HG02943 (cell line): ENCODE measurements at regions not wholly inside any gene's neighbourhood (a gene's known extent, or its start where the extent isn't known, plus 50 kb on each side); places are given as distances from the start of the nearest gene placed in this dataset.

Experiments used
- ATAC-seq: cut with Tn5 transposase; IDR thresholded peaks from one replicate; pipeline ENCODE4 v1.9.1; 2021; ENCODE audit warnings: mild to moderate bottlenecking, low read depth, moderate library complexity; ENCODE audit not compliant: unreplicated experiment

DNA sequence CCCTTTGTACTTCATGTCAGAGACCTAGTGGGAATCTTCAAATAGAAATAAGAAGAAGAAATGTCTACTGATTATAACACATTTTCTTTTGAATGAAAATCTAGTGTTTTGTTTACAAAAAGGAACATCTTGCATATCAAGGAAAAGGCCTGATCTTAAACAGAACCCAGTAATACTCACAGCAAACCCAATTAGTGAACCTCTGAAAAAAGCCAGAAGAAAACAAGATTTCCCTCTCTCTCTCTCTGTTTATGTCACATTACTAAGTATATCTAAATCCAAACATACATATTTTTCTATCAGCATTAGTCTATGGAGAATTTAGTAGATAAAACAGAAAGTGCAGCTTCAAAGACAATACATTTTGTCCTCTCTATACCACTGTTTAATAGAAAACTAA, 457.9 kb downstream of the NR2F1-AS1 start:
- no peak for ATAC-seq

DNA sequence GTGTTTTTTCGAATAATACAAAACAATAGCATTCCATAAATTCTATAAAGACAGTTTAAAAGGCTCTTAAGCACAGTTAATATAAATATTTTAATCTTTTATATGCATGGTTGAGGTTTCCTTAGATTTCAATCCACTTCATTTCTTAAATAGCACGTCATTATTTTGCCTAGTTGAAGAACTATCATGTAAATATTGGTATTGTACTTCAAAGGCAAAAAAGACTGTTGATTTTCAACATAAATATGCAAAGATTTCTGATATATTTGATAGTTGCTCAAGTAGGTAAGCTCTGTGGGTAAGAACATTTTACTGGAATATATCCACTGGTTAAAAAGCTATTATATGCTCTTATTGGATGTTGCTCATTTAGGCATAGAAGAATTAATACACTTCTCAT, 458.6 kb downstream of the NR2F1-AS1 start:
- ATAC-seq, result no peak

DNA sequence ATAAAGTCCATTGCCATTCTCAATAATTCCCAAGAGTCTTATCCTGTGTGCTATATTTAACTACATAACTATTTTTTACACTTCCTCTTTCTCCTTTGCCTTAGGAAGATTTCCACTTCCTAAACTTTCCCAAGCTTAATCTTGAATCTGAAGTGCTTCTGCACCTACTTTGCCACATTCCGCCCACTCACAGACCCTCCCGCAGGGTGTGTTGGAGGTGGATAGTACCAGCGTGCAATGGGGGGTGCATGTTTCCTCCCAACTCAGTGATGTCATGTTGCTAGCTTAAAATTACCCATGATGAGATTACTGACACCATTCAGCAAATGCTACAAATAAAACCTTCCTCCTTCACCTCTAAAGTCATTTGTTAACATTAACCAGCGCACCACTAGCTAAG, 460.2 kb downstream of the NR2F1-AS1 start:
- no peak for ATAC-seq

DNA sequence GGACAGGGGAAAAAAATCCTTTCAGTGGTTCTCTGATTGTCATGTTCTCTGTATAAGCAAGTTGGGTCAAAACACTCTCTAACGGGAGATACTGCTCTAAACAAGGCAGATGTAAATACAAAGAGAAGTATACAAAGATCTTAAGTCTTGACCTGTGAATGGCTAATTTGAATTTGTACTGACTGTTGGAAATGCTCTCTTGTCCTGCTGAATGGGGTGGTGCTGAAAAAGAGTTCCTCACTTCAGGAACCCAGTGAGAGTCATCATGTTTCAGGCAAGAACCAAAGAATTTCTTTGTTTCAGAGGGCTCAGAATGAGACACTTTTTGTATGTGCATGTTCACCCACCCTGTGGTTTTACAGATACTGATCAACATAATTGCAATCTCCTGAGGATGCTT, 461.0 kb downstream of the NR2F1-AS1 start:
- no peak for ATAC-seq

DNA sequence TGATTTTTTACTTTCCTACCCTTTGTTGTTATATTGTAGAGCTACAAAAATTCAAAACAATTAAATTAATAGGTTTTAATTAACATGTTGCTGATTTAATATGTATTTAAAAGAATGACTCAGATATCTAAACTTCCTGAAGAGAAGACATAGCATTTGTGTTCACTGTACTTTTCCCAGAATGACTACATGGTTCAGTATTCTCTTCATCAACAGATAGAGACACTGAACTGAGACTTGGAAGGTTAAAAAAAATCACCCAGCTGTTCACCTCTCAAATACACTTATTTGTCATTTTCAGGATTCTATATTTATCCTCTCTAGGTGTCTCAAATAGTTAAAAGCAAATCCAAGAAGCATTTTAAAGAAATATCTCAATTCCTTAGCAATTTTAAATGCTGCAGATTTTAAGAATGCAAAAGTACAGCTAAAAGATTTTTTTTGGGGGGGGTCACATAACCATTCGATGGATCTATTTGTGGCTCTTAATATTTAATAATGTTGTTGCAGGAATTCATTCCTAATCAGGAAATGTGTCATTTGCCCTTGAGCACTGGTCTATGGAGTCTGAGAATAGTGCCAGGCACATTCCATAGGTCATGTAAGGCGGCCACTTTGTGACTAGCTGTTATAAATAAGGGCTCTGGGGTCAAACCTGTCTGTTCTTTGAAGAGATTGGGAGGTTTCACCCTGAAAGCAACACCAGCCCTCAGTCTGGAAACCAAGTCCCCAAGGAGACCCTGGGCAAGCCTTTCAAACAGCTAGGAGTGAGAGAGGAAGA, 463.1 kb downstream of the NR2F1-AS1 start:
- ATAC-seq, result no peak

DNA sequence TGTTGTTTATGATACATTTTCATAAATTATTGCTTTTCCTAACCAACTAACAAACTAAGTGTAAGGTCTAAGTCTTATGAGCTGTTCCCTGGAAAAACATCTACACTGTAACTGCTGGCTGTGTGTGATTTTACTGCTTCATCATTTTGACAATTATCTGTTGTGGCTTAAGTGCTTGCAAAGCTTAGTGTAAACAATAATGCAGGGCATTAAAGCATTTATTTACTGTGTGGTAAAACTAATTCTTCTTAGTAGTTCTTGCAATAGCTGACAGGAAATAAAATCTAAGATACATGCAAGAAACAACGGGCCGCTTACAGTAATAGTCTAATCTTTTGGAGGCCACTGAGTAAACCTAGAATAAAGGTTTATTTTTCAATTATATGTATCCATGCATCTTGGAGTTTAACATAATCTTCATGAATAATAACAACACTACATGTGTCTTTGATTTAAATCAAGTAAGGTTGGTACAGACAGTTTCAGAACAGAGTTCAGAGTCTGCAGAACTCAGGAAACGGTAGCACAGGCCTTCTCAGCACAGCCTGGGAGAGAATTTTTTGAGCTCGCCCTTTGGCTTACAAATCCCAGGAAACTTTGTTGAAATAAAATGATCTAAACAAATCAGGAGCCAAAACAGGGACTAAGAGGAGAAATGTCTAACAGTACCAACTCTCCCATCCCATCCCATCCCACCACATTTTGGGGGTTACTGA, 473.1 kb downstream of the NR2F1-AS1 start:
- ATAC-seq, result no peak

DNA sequence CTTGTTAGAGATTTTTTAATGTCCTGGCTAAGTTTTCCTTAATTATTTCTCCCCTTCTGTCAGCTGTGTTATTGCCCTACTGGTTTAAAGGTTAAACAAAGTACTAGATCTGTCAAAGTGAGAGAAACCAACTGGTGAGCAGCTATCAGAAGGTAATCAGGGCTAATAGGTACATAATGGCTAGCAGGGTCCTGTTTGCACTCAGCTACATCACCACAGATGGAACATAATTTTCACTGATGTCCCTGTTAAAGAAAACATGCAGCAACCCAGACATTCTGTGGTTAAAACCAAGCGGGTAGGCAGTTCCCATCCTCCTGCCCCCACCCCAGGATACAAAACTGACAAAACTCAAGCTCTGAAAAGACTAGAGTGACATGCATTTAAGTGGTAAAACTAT, 473.9 kb downstream of the NR2F1-AS1 start:
- no peak for ATAC-seq

DNA sequence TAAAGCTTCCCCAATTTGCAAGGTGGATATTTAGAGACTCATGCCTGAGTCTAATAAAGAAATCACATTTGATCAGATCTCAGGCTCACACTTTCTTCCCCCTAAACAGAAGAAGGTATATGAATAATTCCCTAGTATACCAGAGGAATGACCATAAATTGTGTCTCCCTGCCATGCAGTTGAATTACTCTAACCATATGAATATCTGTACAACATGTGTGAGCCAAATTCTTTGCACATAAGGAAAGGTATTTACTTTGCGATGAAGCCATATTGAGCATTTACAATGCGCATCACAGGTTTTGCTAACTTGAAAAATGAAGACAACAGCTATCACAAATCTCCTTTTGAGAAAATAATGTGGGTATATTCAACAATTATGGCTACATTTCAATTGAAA, 479.4 kb downstream of the NR2F1-AS1 start:
- no peak for ATAC-seq

DNA sequence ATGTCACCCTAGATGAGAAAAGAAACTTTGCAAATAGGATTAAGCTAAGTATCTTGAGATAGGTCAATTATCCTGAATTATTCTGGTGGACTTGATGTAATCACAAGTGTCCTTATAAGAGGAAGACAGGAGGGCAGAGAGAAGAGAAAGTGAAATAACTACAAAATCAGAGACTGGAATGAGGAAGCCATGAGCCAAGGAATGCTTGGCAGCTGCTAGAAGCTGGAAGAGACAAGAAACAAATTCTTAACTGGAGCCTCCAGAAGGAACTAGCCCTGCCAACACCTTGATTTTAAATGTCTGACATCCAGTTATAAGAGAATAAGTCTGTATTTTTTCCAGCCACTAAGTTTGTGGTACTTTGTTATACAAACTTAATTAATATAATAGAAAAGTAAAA, 480.0 kb downstream of the NR2F1-AS1 start:
- no peak for ATAC-seq

DNA sequence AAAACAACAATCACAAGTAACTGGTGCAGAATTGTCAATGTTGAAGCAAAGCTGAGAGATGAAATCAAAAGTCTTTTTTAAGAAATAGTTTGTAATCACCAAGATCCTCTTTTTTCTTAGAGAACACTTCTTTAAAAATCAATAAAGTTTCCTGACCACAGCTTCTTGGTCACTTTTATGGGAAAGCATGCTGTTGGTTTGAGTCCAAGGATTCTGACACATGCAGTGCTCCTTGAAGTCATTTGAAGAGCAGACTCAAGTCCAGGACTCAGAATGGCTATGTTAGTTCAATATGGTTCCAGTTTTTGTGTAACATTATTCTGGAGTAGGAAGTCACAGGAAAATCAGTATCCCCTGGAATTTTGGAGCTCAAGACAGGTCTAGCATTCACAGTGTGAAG, 480.6 kb downstream of the NR2F1-AS1 start:
- ATAC-seq, result no peak

DNA sequence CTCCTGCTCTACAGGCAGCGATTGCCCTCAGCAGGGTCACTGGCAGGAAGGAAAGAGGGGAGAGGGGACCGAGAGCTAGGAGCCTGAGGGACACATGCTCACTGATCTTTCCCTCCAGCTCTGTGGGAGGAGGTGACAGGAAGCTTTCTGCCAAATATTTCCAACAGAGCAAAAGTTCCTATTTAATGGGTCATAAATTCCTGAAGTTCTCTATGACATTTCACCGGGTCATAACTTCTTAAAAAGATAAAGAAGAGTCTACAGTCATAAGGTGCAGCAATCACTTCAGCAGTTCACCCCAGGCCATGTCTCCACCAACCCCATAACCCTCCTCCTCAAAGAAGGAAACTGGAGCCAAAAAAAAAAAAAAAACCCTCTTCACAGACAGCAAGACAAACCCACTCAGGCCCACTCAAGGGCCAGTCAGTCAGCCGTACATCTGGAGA, 481.1 kb downstream of the NR2F1-AS1 start:
- no peak for ATAC-seq

DNA sequence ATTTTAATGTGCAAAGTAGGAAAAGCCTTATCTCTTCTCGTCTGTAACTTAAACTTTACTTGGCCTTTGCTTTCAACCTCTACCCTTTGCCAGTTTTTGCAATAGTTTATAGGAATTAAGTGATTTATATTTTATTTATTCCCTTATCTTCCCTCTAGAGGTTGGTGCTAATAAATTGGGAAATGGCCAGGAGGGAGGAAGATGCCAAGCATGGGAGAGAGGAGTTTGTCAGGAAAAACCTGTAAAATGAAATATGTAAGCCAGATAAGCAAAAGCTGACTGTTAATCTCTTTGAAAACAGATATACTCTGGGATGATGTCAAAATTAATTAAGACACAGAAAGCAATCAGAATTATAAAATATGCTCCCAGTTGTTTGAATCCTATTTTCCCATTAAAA, 484.5 kb downstream of the NR2F1-AS1 start:
- no peak for ATAC-seq

DNA sequence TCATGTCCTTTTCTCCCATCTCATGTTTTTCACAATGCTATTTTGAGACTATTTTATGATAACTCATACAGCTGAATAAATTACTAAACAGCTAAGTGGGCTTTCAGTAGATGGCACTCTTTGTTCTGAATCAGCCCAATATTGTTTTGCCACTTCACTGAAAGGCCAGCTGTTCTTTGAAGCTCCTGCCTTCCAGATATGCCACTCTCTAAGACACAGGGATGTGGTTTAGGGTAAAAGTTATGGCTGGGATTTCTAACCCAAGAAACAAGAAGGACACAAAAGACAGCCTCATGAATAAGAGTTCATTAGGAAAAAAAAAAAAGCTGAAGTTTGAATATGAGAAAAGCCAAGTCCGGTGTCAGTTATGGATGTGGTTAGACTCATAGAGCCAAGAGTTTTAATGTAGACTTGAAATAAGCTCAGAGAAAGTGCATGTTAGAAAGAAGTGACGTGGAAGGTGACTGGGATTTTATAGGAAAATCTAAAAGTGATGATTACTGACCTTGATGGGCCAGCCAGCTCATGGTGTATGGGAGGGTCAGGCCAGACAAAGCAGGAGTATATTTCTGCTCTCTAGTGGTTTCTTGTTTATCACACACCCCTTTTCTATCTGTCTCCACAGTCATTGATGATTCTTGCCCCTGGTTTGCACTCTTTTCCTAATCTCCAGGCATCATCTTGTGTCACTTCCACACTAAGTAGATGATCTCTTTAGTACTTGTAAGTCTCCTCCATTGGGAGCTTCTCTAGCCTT, 488.5 kb downstream of the NR2F1-AS1 start:
- ATAC-seq, result no peak

DNA sequence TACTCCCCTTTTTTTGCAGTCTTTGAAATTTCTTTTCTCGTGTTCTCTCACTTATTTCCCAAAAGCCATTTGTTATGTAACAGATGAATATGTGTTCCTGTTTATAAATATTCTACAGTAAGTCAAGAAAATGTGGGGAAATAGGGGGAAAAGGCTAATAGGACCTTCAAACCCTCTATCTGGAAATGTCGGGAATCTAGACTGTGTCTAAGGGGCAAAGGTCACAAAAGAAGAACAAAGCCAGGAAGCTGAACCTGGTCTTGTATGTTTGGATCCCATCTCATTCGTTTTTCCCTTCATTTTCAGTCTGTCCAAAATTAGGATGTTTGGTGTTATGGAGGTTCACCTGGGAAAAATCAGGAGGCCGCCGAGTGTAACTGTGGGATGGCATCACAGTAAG, 490.3 kb downstream of the NR2F1-AS1 start:
- ATAC-seq, result no peak

DNA sequence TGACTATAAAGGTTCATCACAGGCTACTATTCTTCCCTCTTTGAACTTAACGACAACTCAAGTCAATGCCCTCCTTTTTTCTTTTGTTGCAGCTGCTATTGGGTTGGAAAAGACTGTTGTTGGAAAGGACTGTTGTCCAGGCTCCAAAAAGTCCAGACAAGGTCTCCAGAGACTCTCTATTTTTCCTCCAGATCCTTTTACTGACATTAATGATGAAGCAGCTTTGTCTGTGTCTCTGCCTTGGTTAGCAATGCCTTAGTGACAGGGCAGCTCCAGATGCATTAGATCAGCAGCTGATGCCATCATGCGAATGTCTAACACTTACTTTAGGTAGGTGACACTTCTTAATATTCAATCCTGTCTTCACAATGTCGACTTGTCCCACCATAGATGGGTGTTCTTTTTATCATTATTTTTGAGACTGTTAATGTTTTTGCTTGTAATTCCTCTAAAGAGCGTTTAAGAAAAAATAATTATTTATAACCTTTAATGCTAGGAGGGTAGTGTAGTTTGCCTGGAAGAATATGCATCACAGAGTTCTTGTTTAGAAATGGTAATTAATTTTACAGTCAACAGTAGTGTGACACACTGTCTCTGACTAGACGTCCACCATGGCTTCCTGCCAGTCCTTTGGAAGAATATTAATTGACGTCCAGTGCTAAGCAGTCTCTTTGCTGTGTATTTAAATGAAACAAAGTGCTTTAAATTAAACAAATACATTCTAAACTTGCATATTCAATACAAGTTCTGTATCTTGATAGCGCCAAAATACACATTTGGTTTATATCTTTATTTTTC, 492.2 kb downstream of the NR2F1-AS1 start:
- no peak for ATAC-seq

DNA sequence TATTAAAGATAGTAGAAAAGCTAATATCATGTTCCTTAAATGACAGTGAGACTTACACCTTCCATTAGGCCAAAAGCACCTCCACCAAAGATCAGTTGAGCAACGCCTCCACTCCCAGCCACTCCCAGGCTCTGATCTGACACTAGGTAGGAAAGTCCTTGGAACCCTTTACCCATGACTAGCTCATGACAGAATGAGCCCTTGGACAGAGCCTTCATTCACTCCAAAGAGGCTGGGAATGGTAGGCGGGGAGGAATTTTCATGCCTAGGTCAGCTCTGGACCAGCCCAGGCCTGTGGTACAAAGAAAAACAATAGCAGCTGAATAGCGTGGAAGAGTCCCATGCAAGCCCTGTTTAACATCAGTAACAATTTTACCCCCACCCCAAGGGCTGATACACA, 493.7 kb downstream of the NR2F1-AS1 start:
- ATAC-seq, result no peak

DNA sequence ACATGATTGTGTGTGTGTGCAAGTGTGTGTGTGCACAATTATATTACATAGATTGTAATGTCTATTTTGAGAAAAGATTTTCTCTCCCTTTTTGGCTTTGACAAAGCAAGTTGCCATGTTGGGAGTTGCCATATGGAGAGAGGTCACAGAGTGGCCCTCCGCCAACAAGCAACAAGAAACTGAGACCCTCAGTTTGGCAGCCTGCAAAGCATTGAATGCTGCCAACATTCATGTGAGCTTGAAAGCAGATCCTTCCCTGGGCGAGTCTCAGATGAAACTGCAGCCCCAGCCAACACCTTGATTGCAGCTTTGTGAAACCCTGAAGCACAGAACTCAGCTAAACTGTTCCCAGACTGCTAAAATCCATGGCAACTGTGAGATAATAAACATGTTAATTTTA, 498.0 kb downstream of the NR2F1-AS1 start:
- no peak for ATAC-seq

DNA sequence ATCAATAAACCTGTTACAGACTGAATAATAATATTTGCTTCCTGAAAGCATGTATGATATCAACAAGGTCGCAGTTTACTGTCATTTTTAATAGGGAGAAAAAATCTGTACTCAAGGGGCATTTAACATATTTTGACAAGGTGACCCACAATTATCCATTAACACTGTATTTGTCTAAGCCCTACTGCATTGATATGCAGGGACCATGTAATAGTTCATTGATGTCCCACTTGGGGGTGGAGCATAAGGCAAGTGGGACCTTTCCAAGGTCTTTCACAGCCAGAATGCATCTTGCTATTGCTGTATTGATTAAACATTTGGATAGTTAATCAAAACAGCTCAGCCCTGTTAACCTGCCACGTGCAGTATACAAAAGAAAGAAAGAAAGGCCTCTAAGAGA, 502.0 kb downstream of the NR2F1-AS1 start:
- ATAC-seq, result no peak

DNA sequence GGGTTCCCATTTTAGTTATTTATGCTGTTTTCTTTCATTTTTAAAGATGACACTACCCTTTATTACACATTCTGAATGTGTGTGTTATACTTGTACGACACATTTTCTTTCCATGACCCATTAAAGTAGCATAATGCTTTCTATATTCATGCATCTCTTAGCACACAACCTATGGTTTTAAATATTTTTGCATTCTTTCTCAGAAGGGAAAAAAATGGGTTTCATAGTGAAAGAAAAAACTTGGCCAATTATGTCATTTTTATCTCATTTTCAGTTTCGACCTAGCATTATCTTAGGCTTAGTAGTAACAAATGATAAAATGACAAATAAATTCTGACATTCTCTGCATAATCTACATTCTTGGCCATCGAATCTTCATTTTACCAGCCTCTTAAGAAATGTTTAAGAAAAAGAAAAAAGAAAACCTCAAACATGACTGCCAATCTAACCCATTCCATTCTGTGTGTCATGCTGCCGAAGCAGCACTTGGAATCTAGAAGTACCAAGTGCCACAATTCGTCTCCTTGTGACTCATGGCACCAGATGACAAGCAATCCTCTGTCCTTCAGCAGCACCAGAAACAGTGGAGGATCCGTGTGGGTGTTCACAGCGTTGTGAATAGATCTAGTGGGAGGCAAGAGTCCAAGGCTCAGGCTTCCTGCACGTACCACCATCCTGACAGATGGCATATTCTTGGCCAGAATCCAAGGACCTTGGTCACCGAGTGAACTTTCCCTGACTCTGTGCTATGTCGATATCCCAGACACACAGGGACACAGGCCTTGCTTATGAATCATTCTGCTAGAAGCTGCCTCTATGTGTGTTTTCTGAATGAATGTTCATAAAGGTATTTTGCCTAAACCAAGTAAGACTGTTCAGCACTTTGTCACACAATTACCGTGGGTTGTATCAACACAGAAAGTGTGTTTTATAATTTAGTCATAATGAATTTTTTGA, 502.7 kb downstream of the NR2F1-AS1 start:
- peak; percentile 66 for ATAC-seq
